ENCODE measurements at regions not wholly inside any gene's neighbourhood (a gene's known extent, or its start where the extent isn't known, plus 50 kb on each side); places are given as distances from the start of the nearest gene placed in this dataset.

DNA sequence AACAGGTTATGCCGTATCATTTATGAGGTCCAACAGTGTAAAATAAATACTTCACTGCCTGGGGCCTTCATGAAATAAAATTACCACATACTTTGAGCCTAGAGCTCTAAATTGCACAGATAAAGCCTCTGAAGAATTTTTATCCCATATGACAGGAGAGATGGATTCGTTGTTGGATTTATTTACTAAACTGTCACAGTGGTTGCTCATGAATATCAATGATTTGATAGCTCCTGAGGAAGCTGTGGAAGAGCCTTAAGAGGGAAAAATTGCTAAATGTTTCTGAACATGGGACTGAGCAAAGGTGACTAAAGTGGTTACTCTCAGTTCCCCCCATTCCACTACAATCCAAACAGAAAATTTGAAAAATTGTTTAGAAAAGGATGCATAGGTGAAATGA, 558.9 kb upstream of the IL12A start:
- H3K36me3 ChIP-seq (ENCODE audit: control insufficient read depth in 2 of 2, insufficient read depth in 1 of 2, low read length in 2 of 2): no peaks in the 10 kb centered on the region
- POLR2A ChIA-PET: no interaction called here
- TF ChIP-seq ZNF324 (tag by site-specific recombination; IDR thresholded peaks at IDR 0.05): no peak
- no peak for TF ChIP-seq ZNF555 (tag by site-specific recombination; conservative IDR thresholded peaks at IDR 0.05)
- TF ChIP-seq ZNF76 (tag by site-specific recombination; IDR thresholded peaks at IDR 0.05; ENCODE audit: borderline replicate concordance, low read depth): no peak
- TF ChIP-seq, protein P1, sequence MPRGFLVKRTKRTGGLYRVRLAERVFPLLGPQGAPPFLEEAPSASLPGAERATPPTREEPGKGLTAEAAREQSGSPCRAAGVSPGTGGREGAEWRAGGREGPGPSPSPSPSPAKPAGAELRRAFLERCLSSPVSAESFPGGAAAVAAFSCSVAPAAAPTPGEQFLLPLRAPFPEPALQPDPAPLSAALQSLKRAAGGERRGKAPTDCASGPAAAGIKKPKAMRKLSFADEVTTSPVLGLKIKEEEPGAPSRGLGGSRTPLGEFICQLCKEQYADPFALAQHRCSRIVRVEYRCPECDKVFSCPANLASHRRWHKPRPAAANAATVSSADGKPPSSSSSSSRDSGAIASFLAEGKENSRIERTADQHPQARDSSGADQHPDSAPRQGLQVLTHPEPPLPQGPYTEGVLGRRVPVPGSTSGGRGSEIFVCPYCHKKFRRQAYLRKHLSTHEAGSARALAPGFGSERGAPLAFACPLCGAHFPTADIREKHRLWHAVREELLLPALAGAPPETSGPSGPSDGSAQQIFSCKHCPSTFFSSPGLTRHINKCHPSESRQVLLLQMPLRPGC (tag by site-specific recombination; IDR thresholded peaks at IDR 0.05): no peak
- TF ChIP-seq ZNF433 (tag by site-specific recombination; IDR thresholded peaks at IDR 0.05; ENCODE audit: low read depth): no peak
- no peak for TF ChIP-seq ZNF785 (tag by site-specific recombination; IDR thresholded peaks at IDR 0.05)
- TF ChIP-seq SP2 (tag by site-specific recombination; IDR thresholded peaks at IDR 0.05): no peak
- TF ChIP-seq ZNF394 (tag by site-specific recombination; IDR thresholded peaks at IDR 0.05; ENCODE audit: borderline replicate concordance): no peak
- TF ChIP-seq, protein P2, sequence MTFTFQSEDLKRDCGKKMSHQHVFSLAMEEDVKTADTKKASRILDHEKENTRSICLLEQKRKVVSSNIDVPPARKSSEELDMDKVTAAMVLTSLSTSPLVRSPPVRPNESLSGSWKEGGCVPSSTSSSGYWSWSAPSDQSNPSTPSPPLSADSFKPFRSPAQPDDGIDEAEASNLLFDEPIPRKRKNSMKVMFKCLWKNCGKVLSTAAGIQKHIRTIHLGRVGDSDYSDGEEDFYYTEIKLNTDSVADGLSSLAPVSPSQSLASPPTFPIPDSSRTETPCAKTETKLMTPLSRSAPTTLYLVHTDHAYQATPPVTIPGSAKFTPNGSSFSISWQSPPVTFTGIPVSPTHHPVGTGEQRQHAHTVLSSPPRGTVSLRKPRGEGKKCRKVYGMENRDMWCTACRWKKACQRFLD (tag by site-specific recombination; IDR thresholded peaks at IDR 0.05): no peak
- no peak for TF ChIP-seq ZNF335 (tag by site-specific recombination; conservative IDR thresholded peaks at IDR 0.05)
- TF ChIP-seq ZNF223 (tag by site-specific recombination; IDR thresholded peaks at IDR 0.05): no peak
- TF ChIP-seq ZNF629 (tag by site-specific recombination; IDR thresholded peaks at IDR 0.05): no peak
- no peak for TF ChIP-seq ZNF529 (tag by site-specific recombination; IDR thresholded peaks at IDR 0.05; ENCODE audit: insufficient replicate concordance)
- TF ChIP-seq, protein P3, sequence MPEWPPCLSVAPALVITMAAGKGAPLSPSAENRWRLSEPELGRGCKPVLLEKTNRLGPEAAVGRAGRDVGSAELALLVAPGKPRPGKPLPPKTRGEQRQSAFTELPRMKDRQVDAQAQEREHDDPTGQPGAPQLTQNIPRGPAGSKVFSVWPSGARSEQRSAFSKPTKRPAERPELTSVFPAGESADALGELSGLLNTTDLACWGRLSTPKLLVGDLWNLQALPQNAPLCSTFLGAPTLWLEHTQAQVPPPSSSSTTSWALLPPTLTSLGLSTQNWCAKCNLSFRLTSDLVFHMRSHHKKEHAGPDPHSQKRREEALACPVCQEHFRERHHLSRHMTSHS (tag by site-specific recombination; IDR thresholded peaks at IDR 0.05): no peak
- TF ChIP-seq ZNF596 (tag by site-specific recombination; IDR thresholded peaks at IDR 0.05): no peak
- TF ChIP-seq ZNF670 (tag by site-specific recombination; IDR thresholded peaks at IDR 0.05; ENCODE audit: low read depth): no peak
- no peak for TF ChIP-seq ZNF843 (tag by site-specific recombination; IDR thresholded peaks at IDR 0.05)
- no peak for TF ChIP-seq ZSCAN30 (tag by site-specific recombination; IDR thresholded peaks at IDR 0.05)
- H3K4me1 ChIP-seq (ENCODE audit: control insufficient read depth, insufficient read depth, low read length): no peaks in the 10 kb centered on the region
- no peaks in the 10 kb centered on the region for H3K9me3 ChIP-seq (ENCODE audit: control insufficient read depth, insufficient read depth, low read depth, low read length)
- CTCF ChIA-PET: interaction anchor here (0.7 kb wide), 1 partner anchor 114 kb away, joined by 4 read pairs; no protein-coding TSS in a partner anchor
- no peak overlapping the region for H3K27ac ChIP-seq (ENCODE audit: extremely low read depth, low read depth, low read length)
- no peak overlapping the region for H3K4me3 ChIP-seq (ENCODE audit: low read depth, low read length)

- Histone ChIP-seq H3K9me3 (ENCODE audit: control insufficient read depth, insufficient read depth, low read depth, low read length) (no peaks in the 10 kb centered on the region), H3K4me1 (ENCODE audit: control insufficient read depth, insufficient read depth, low read length) (no peaks in the 10 kb centered on the region), H3K4me3 (ENCODE audit: low read depth, low read length) (no peak overlapping the region), H3K36me3 (ENCODE audit: control insufficient read depth in 2 of 2, insufficient read depth in 1 of 2, low read length in 2 of 2) (no peaks in the 10 kb centered on the region), H3K27ac (ENCODE audit: extremely low read depth, low read depth, low read length) (no peak overlapping the region)
- CTCF ChIA-PET: no interaction called here
- POLR2A ChIA-PET: no interaction called here
- TF ChIP-seq ZBTB49 (tag by site-specific recombination; IDR thresholded peaks at IDR 0.05; ENCODE audit: low read depth): no peak
- no peak for TF ChIP-seq ZNF221 (tag by site-specific recombination; IDR thresholded peaks at IDR 0.05; ENCODE audit: borderline replicate concordance)
- TF ChIP-seq ZNF138 (tag by site-specific recombination; IDR thresholded peaks at IDR 0.05; ENCODE audit: borderline replicate concordance): no peak
- no peak for TF ChIP-seq ZFP37 (tag by site-specific recombination; IDR thresholded peaks at IDR 0.05)
- no peak for TF ChIP-seq ZNF645 (tag by site-specific recombination; IDR thresholded peaks at IDR 0.05)
These were observed 555.8 kb upstream of the IL12A start for GRCh38 chr3:159432682-159433340.

All from HEK293 (cell line).